H9 (cell line): ENCODE measurements at regions not wholly inside any gene's neighbourhood (a gene's known extent, or its start where the extent isn't known, plus 50 kb on each side); places are given as distances from the start of the nearest gene placed in this dataset.

Source experiments
- DNase-seq: peaks from one replicate; pipeline ENCODE4 v3.0.0-alpha.2; 2017
- H2AFZ ChIP-seq: one replicate; pipeline ENCODE4 v1.6.1; 2013; ENCODE audit warnings: mild to moderate bottlenecking, low read length, control low read depth, moderate library complexity
- H2AK5ac ChIP-seq: 2 replicates; pipeline ENCODE4 v1.6.1; 2013; ENCODE audit warnings: low read length, control low read depth, mixed read lengths; ENCODE audit not compliant: insufficient read length
- H2BK120ac ChIP-seq: one replicate; pipeline ENCODE4 v1.6.1; 2013; ENCODE audit warnings: low read depth, mild to moderate bottlenecking, low read length, control low read depth, inconsistent platforms; ENCODE audit not compliant: poor library complexity, severe bottlenecking
- H2BK12ac ChIP-seq: 2 replicates; pipeline ENCODE4 v1.6.1; 2013; ENCODE audit warnings: low read length, control low read depth, mixed read lengths, low read depth; ENCODE audit not compliant: insufficient read length
- H2BK15ac ChIP-seq: 2 replicates; pipeline ENCODE4 v1.6.1; 2013; ENCODE audit warnings: low read depth, low read length, control low read depth
- H2BK20ac ChIP-seq: one replicate; pipeline ENCODE4 v1.6.1; 2013; ENCODE audit warnings: low read depth, mild to moderate bottlenecking, low read length, control low read depth, inconsistent platforms; ENCODE audit not compliant: poor library complexity, severe bottlenecking
- H2BK5ac ChIP-seq: 2 replicates; pipeline ENCODE4 v1.6.1; 2013; ENCODE audit warnings: low read length, control low read depth, mixed read lengths; ENCODE audit not compliant: insufficient read length
- H3K14ac ChIP-seq: 2 replicates; pipeline ENCODE4 v1.6.1; 2013; ENCODE audit warnings: low read length, control low read depth; ENCODE audit not compliant: insufficient read depth
- H3K18ac ChIP-seq: 2 replicates; pipeline ENCODE4 v1.6.1; 2013; ENCODE audit warnings: low read depth, mild to moderate bottlenecking, mixed read lengths, low read length, control low read depth; ENCODE audit not compliant: insufficient read length
- H3K23ac ChIP-seq: 2 replicates; pipeline ENCODE4 v1.6.1; 2013; ENCODE audit warnings: low read length, control low read depth, mixed read lengths, low read depth; ENCODE audit not compliant: insufficient read length
- H3K23me2 ChIP-seq: 2 replicates; pipeline ENCODE4 v1.6.1; 2013; ENCODE audit warnings: low read depth, mild to moderate bottlenecking, mixed read lengths, low read length, control low read depth; ENCODE audit not compliant: insufficient read length, poor library complexity, severe bottlenecking
- H3K27ac ChIP-seq: 2 replicates; pipeline ENCODE4 v1.5.1; 2013; ENCODE audit warnings: low read length, control low read depth, mixed read lengths, low read depth; ENCODE audit not compliant: insufficient read length
- H3K27me3 ChIP-seq: 2 replicates; pipeline ENCODE4 v1.6.1; 2013; ENCODE audit warnings: low read length, control low read depth, inconsistent platforms; ENCODE audit not compliant: insufficient read depth
- H3K4ac ChIP-seq: 2 replicates; pipeline ENCODE4 v1.6.1; 2013; ENCODE audit warnings: low read depth, mild to moderate bottlenecking, control low read depth, inconsistent platforms, low read length, moderate library complexity
- H3K4me1 ChIP-seq: 2 replicates; pipeline ENCODE4 v1.6.1; 2013; ENCODE audit warnings: low read length, control low read depth, inconsistent platforms; ENCODE audit not compliant: insufficient read depth
- H3K4me2 ChIP-seq: 2 replicates; pipeline ENCODE4 v1.6.1; 2013; ENCODE audit warnings: low read length, control low read depth, mixed read lengths; ENCODE audit not compliant: insufficient read length, insufficient read depth
- H3K56ac ChIP-seq: 2 replicates; pipeline ENCODE4 v1.6.1; 2013; ENCODE audit warnings: low read depth, mild to moderate bottlenecking, mixed read lengths, low read length, control low read depth; ENCODE audit not compliant: insufficient read length
- H3K79me1 ChIP-seq: 2 replicates; pipeline ENCODE4 v1.6.1; 2013; ENCODE audit warnings: low read depth, mild to moderate bottlenecking, moderate library complexity, low read length, control low read depth, inconsistent platforms; ENCODE audit not compliant: insufficient read depth, poor library complexity, severe bottlenecking
- H3K79me2 ChIP-seq: 2 replicates; pipeline ENCODE4 v1.6.1; 2013; ENCODE audit warnings: low read length, control low read depth, inconsistent platforms; ENCODE audit not compliant: insufficient read depth
- H3K9ac ChIP-seq: 2 replicates; pipeline ENCODE4 v1.6.1; 2013; ENCODE audit warnings: low read length, control low read depth, mixed read lengths; ENCODE audit not compliant: insufficient read length; ENCODE audit errors: extremely low read depth
- H3K9me3 ChIP-seq: one replicate; pipeline ENCODE4 v1.6.1; 2013; ENCODE audit warnings: low read depth, low read length, inconsistent platforms; ENCODE audit not compliant: control insufficient read depth
- H3T11ph ChIP-seq: one replicate; pipeline ENCODE4 v1.6.1; 2013; ENCODE audit warnings: mild to moderate bottlenecking, low read length, control low read depth, inconsistent platforms
- H4K20me1 ChIP-seq: one replicate; pipeline ENCODE4 v1.6.1; 2013; ENCODE audit not compliant: control insufficient read depth, insufficient read length, insufficient read depth
- H4K5ac ChIP-seq: 2 replicates; pipeline ENCODE4 v1.6.1; 2013; ENCODE audit warnings: low read depth, mild to moderate bottlenecking, mixed read lengths, low read length, control low read depth; ENCODE audit not compliant: insufficient read length
- H4K8ac ChIP-seq: replicated peaks from 2 replicates; pipeline ENCODE4 v1.6.1; 2013; ENCODE audit warnings: low read length, control low read depth, mixed read lengths, low read depth; ENCODE audit not compliant: insufficient read length
- H4K91ac ChIP-seq: 2 replicates; pipeline ENCODE4 v1.6.1; 2013; ENCODE audit warnings: low read depth, mild to moderate bottlenecking, moderate library complexity, mixed read lengths, low read length, control low read depth; ENCODE audit not compliant: insufficient read length
- H3K27ac Mint-ChIP-seq, 3 experiments: 2 replicates in 2 of 3; 3 replicates in 1 of 3; pipeline ENCODE4 v1.8.0; 2020 to 2021; ENCODE audit warnings: mixed read lengths in 3 of 3, mild to moderate bottlenecking in 1 of 3, moderate library complexity in 1 of 3
- H3K27me3 Mint-ChIP-seq: 2 replicates; pipeline ENCODE4 v1.8.0; 2021; ENCODE audit warnings: low read depth, mild to moderate bottlenecking, moderate library complexity, mixed read lengths
- H3K36me3 Mint-ChIP-seq, 3 experiments: 2 replicates in 2 of 3; 3 replicates in 1 of 3; pipeline ENCODE4 v1.8.0; 2020 to 2021; ENCODE audit warnings: low read depth in 3 of 3, mixed read lengths in 3 of 3; ENCODE audit not compliant: insufficient read depth in 1 of 3
- H3K4me1 Mint-ChIP-seq, 2 experiments: 2 replicates each; pipeline ENCODE4 v1.8.0; 2020; ENCODE audit warnings: mixed read lengths in 2 of 2
- H3K4me3 Mint-ChIP-seq, 2 experiments: 2 replicates in 1 of 2; 3 replicates in 1 of 2; pipeline ENCODE4 v1.8.0; 2020 to 2021; ENCODE audit warnings: mild to moderate bottlenecking in 2 of 2, mixed read lengths in 2 of 2, moderate library complexity in 1 of 2
- H3K9me3 Mint-ChIP-seq, 2 experiments: 2 replicates in 1 of 2; 3 replicates in 1 of 2; pipeline ENCODE4 v1.8.0; 2020; ENCODE audit warnings: mild to moderate bottlenecking in 2 of 2, mixed read lengths in 2 of 2, moderate library complexity in 1 of 2
- CTCF ChIP-seq: fragments of 200-600 bp; sonication (generic); conservative IDR thresholded peaks from 3 replicates; pipeline ENCODE4 v1.8.0; 2021; ENCODE audit warnings: antibody characterized with exemption, mild to moderate bottlenecking
- WGBS: extraction: QIAGEN DNeasy Blood & Tissue Kit; methylation state at CpG from one replicate; pipeline ENCODE4 v1.1.7; 2013; ENCODE audit warnings: missing lambda C conversion rate, low lambda C conversion rate, mixed read lengths; ENCODE audit not compliant: insufficient read length; ENCODE audit errors: extremely low coverage; 5-methylcytosine and 5-hydroxymethylcytosine counted together

- Histone ChIP-seq H3K23me2 (no peaks in the 10 kb centered on the region), H3K9me3 (no peaks in the 10 kb centered on the region), H3T11ph (no peak overlapping the region), H2BK12ac (no peak overlapping the region), H4K20me1 (no peaks in the 10 kb centered on the region), H2AFZ (no peak overlapping the region), H2BK15ac (no peak overlapping the region), H4K8ac (no peak overlapping the region), H3K23ac (no peak overlapping the region), H3K27ac (no peak overlapping the region), H3K56ac (no peak overlapping the region), H4K5ac (no peak overlapping the region), H3K9ac (no peak overlapping the region), H2BK5ac (no peak overlapping the region), H2AK5ac (no peak overlapping the region), H2BK120ac (no peak overlapping the region), H3K4me2 (no peak overlapping the region), H3K79me1 (no peaks in the 10 kb centered on the region), H4K91ac (no peak overlapping the region), H3K79me2 (no peaks in the 10 kb centered on the region), H2BK20ac (no peak overlapping the region), H3K27me3 (no peaks in the 10 kb centered on the region; the same call in 1 of the 2 replicates), H3K14ac (no peak overlapping the region), H3K4ac (no peak overlapping the region), H3K18ac (no peak overlapping the region), H3K4me1 (no peaks in the 10 kb centered on the region)
- Mint-ChIP-seq H3K9me3 (no peaks in the 10 kb centered on the region), H3K4me1 (peaks cover 5 to 6% of the 10 kb centered on the region in 2 experiments), H3K4me3 (no peak overlapping the region), H3K27ac (no peak overlapping the region), H3K27me3 (no peaks in the 10 kb centered on the region), H3K36me3 (no peaks in the 10 kb centered on the region)
- DNase-seq: no peak
- no CpG with 5 or more reads among the region's 1 CpG for WGBS
- TF ChIP-seq CTCF: no peak
These were observed 242.5 kb upstream of the UFL1 start for GRCh38 chr6:96279084-96279483.
